Urinary bladder (tissue), 3 donors: ENCODE measurements at regions not wholly inside any gene's neighbourhood (a gene's known extent, or its start where the extent isn't known, plus 50 kb on each side); places are given as distances from the start of the nearest gene placed in this dataset.

Experiments used
- DNase-seq: peaks from one replicate; pipeline ENCODE4 v3.0.0-alpha.2; 2015; ENCODE audit errors: extremely low spot score
- H3K27ac ChIP-seq: one replicate; pipeline ENCODE4 v1.5.1; 2013; ENCODE audit warnings: low read depth, mild to moderate bottlenecking, moderate library complexity
- H3K36me3 ChIP-seq: one replicate; pipeline ENCODE4 v1.6.1; 2013; ENCODE audit warnings: mild to moderate bottlenecking, moderate library complexity; ENCODE audit not compliant: insufficient read depth
- H3K4me1 ChIP-seq: one replicate; pipeline ENCODE4 v1.6.1; 2013; ENCODE audit warnings: mild to moderate bottlenecking, moderate library complexity; ENCODE audit not compliant: insufficient read depth
- H3K4me3 ChIP-seq: one replicate; pipeline ENCODE4 v1.5.1; 2013; ENCODE audit warnings: low read depth, low read length
- WGBS: extraction: QIAGEN DNeasy Blood & Tissue Kit; methylation state at CpG from one replicate; pipeline ENCODE4 v1.1.7; 2013; 5-methylcytosine and 5-hydroxymethylcytosine counted together
- donor health status: healthy with polysubstance abuse.
- donor health status: healthy.

DNA sequence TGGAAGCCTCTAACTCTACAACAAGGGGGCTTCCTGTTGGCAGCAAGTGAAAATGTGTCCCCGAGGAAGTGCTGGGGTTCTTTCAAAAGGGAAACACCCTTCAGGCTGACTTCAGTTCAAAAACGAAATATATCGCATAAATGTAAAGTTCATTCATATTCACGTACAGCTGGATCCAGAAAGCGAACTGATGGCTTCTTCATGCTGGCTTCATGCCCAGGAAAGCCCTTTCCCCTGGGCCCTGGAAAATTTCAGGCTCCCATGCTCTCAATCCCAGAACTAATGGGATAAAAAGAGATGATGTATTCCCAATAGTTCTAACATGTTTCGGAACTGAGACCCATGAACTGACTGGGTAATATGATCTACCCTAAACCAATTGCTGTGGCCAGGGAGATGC lies 104.7 kb upstream of the CDH13 start:
- no peak for DNase-seq
- no peak overlapping the region for H3K27ac ChIP-seq
- H3K4me3 ChIP-seq: no peak overlapping the region
- no peaks in the 10 kb centered on the region for H3K36me3 ChIP-seq
- H3K4me1 ChIP-seq: no peaks in the 10 kb centered on the region
- WGBS: 30% methylated on average over 6 of the region's 6 CpGs

GRCh38 chr16:82518811-82519210 lies 108.0 kb upstream of the CDH13 start:
- Histone ChIP-seq H3K27ac (no peak overlapping the region), H3K4me3 (no peak overlapping the region), H3K4me1 (no peaks in the 10 kb centered on the region), H3K36me3 (no peaks in the 10 kb centered on the region)
- 74% methylated on average over 2 of the region's 2 CpGs for WGBS
- no peak for DNase-seq

DNA sequence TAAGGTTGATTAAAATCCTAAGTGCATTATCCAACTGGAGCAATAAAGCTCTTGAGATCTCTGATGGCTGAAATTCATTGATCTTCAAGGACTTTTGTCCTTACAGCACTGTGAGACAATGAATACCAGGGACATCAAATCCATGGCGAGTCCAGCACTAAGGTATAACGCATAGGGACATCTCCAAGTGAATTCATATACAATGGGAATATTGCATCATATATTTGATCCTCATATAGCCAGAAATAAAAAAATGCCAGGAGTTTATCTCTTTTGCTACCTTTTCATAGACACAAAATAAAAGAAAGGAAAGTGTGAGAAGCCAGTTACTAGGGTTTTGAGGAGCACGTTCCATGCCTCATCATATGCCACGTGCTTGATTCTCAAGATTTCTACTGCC lies 112.5 kb upstream of the CDH13 start:
- H3K27ac ChIP-seq: no peak overlapping the region
- no peaks in the 10 kb centered on the region for H3K4me1 ChIP-seq
- DNase-seq: no peak
- H3K4me3 ChIP-seq: no peak overlapping the region
- H3K36me3 ChIP-seq: no peaks in the 10 kb centered on the region
- WGBS: 79% methylated on average over 4 of the region's 4 CpGs

GRCh38 chr16:82510789-82511305 lies 115.9 kb upstream of the CDH13 start:
- Histone ChIP-seq H3K4me3 (no peak overlapping the region), H3K4me1 (no peaks in the 10 kb centered on the region), H3K27ac (no peak overlapping the region), H3K36me3 (no peaks in the 10 kb centered on the region)
- DNase-seq: no peak
- WGBS: 59% methylated on average over 2 of the region's 2 CpGs

DNA sequence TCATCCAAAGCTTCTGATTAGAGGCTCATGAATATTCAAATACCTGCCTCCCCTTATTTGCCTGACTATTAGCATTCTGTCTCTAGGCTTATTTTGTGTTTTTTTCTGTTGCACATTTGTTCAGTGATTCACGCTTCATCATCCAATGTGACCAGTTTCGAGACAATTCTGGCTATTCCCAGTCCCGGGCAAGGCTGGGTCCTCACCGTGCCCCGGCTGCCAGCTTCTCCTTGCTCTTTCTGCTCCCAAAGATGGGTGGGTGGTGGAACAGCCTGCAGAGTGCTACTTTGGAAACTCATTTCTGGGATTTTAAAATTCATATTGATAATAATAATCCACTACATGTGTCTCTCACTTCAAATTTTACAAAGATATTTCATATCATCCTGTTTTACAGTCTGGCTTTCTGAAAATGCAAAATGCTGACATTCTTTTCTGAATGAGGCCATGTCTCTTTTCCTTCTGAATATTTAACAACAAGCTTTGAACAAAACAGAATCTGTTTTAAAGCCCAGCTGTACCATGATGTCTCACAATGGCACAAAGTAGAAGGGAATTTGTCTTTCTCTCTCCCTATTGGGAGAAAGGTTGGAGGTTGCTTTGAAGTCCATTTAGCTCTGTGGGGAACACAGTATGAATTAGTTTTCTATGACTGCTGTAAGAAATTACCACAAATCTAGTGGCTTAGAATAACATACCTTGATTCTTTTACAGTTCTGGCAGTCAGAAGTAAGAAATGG lies 116.9 kb upstream of the CDH13 start:
- DNase-seq: no peak
- 91% methylated on average over 5 of the region's 5 CpGs for WGBS
- Histone ChIP-seq H3K4me3 (no peak overlapping the region), H3K4me1 (no peaks in the 10 kb centered on the region), H3K36me3 (no peaks in the 10 kb centered on the region), H3K27ac (no peak overlapping the region)

DNA sequence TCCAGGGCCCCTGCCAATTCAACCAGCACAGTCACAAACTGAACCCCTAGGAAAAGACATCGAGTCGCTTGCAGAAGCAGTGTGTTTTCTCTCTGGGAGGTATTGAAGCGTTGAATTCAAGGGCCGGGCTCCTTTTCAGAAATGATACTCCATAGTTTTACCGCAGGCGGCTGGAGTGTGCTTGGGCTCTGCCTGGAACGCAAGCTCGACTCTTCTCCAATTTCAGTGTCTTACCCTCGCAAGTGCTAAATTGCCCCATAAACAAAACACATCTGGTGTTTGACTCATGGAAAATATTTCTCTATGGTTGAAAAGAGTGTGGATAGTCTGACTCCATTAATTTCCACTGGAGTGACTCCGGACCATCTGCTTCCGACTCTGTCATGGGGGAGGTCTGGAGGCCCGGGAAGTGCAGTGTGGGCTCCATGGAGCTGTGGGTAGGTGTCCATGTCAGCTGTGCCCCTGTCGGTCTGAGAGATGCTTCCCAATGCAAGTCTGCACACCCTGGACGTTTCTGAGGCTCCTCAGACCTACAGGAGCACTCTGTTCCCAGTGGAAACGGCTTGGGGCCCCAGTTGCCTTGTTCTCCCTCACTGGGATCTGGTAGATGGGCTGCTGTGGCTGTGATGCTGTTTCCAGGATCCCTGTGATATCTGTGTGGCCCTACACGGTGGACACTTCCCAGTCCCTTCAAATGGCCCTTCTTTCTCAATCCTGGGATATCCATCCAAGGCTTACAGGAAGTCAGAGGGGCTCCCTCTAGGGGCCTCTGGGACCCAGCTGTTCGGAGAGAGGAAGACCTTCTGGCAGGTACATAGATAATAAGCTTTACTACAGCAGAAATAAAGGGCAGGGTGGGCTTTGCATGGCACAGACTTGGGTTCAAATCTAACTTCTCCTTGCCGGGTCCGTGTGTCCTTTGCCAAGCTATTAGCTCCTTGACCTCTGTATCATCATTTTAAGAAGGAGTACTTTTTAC lies 119.8 kb upstream of the CDH13 start:
- Histone ChIP-seq H3K4me3 (no peak overlapping the region), H3K36me3 (no peaks in the 10 kb centered on the region), H3K4me1 (no peaks in the 10 kb centered on the region), H3K27ac (no peak overlapping the region)
- DNase-seq: peak; percentile 15
- WGBS: 67% methylated on average over 19 of the region's 19 CpGs

- Histone ChIP-seq H3K36me3 (no peaks in the 10 kb centered on the region), H3K4me1 (no peaks in the 10 kb centered on the region), H3K27ac (no peak overlapping the region), H3K4me3 (no peak overlapping the region)
- WGBS: 31% methylated on average over 8 of the region's 8 CpGs
- DNase-seq: peak; percentile 26
Measured at GRCh38 chr16:82504836-82505235, 121.9 kb upstream of the CDH13 start.

GRCh38 chr16:82499302-82499701 lies 127.5 kb upstream of the CDH13 start:
- Histone ChIP-seq H3K27ac (no peak overlapping the region), H3K4me3 (no peak overlapping the region), H3K4me1 (no peaks in the 10 kb centered on the region), H3K36me3 (no peaks in the 10 kb centered on the region)
- DNase-seq: no peak
- WGBS: 71% methylated on average over 4 of the region's 4 CpGs

- no peak for DNase-seq
- no peak overlapping the region for H3K4me3 ChIP-seq
- no peaks in the 10 kb centered on the region for H3K4me1 ChIP-seq
- H3K27ac ChIP-seq: no peak overlapping the region
- 78% methylated on average over 4 of the region's 4 CpGs for whole genome bisulfite sequencing
- H3K36me3 ChIP-seq: no peaks in the 10 kb centered on the region
Measured at GRCh38 chr16:82497139-82497538, 129.6 kb upstream of the CDH13 start.

GRCh38 chr16:82488460-82488859 lies 138.3 kb upstream of the CDH13 start:
- no peaks in the 10 kb centered on the region for H3K36me3 ChIP-seq
- 75% methylated on average over 4 of the region's 4 CpGs for WGBS
- DNase-seq: no peak
- no peak overlapping the region for H3K27ac ChIP-seq
- no peaks in the 10 kb centered on the region for H3K4me1 ChIP-seq
- no peak overlapping the region for H3K4me3 ChIP-seq

DNA sequence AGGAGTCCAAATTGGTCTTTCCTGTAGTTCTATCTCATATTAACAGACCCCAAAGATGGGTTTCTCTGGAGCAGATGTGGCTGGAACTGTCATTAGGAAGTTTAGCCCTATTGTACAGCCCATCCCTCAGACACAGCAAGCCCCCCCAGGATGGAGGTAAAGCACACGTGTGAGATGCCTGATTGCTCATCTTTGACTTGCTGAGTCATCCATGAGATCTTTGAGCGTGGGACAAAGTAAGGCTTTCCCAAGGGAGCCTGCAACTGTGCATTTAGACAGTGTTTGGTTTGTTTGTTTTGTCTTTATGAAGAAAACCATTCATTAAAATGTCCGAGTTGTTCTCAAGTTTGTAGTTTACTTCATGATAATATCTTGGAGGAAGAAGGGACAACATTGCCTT lies 145.3 kb upstream of the CDH13 start:
- 53% methylated on average over 3 of the region's 3 CpGs for WGBS
- no peak overlapping the region for H3K27ac ChIP-seq
- H3K4me3 ChIP-seq: no peak overlapping the region
- DNase-seq: no peak
- no peaks in the 10 kb centered on the region for H3K4me1 ChIP-seq
- no peaks in the 10 kb centered on the region for H3K36me3 ChIP-seq

DNA sequence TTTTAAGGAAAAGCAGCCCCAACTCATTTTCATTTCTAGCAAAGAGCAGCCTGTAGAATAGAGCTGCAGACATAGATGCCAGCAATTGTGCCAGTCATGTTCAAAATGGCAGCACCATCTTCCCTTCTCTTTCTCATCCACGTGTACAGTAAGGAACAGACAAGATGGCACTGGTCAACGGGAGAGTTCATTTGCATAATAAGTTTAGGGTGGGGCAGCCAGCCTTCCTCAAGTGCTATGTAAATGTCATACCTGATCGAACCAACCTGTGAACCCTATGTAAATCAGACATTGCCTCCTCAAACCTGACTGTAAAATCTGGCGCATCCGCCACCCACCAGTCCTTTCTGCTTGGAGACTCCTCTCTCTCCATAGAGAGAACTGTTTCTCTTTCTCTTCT lies 150.0 kb upstream of the CDH13 start:
- 74% methylated on average over 5 of the region's 5 CpGs for WGBS

GRCh38 chr16:82470620-82471152 lies 156.1 kb upstream of the CDH13 start:
- 36% methylated on average over 8 of the region's 8 CpGs for WGBS
- DNase-seq: no peak
- no peaks in the 10 kb centered on the region for H3K36me3 ChIP-seq
- no peaks in the 10 kb centered on the region for H3K4me1 ChIP-seq
- H3K4me3 ChIP-seq: no peak overlapping the region
- no peak overlapping the region for H3K27ac ChIP-seq

More for the DNA sequence above, 150.0 kb upstream of the CDH13 start:
- Histone ChIP-seq H3K4me1 (no peaks in the 10 kb centered on the region), H3K27ac (no peak overlapping the region), H3K4me3 (no peak overlapping the region), H3K36me3 (no peaks in the 10 kb centered on the region)
- no peak for DNase-seq
